Endothelial cell (in vitro differentiated cells): ENCODE measurements at regions not wholly inside any gene's neighbourhood (a gene's known extent, or its start where the extent isn't known, plus 50 kb on each side); places are given as distances from the start of the nearest gene placed in this dataset.
A peak's percentile ranks its signal among the peaks of the same experiment; 100 is the strongest.
"Not testable (repeated sequence)": the region's sequence is repeated elsewhere in the genome, so short reads cannot be mapped to it uniquely, and the experiment has no call there.

Experiments
- DNase-seq: peaks from one replicate; pipeline ENCODE4 v3.0.0; 2021; ENCODE audit warnings: low spot score
- H3K27ac Mint-ChIP-seq: one replicate; pipeline ENCODE4 v1.8.0; 2021; ENCODE audit warnings: mixed read lengths, inconsistent platforms; ENCODE audit not compliant: unreplicated experiment
- H3K27me3 Mint-ChIP-seq: one replicate; pipeline ENCODE4 v1.8.0; 2021; ENCODE audit warnings: mild to moderate bottlenecking, moderate library complexity, mixed read lengths, inconsistent platforms; ENCODE audit not compliant: unreplicated experiment
- H3K36me3 Mint-ChIP-seq: one replicate; pipeline ENCODE4 v1.8.0; 2021; ENCODE audit warnings: mild to moderate bottlenecking, low read depth, mixed read lengths, inconsistent platforms; ENCODE audit not compliant: unreplicated experiment
- H3K4me1 Mint-ChIP-seq: one replicate; pipeline ENCODE4 v1.8.0; 2021; ENCODE audit warnings: mild to moderate bottlenecking, mixed read lengths, inconsistent platforms; ENCODE audit not compliant: unreplicated experiment
- H3K4me3 Mint-ChIP-seq: one replicate; pipeline ENCODE4 v1.8.0; 2021; ENCODE audit warnings: mild to moderate bottlenecking, mixed read lengths, inconsistent platforms; ENCODE audit not compliant: unreplicated experiment
- H3K9me3 Mint-ChIP-seq: one replicate; pipeline ENCODE4 v1.8.0; 2021; ENCODE audit warnings: mixed read lengths, inconsistent platforms; ENCODE audit not compliant: unreplicated experiment
- TF ChIP-seq, protein P1 (sequence below): fragments of 200-600 bp; sonication (generic); IDR thresholded peaks from one replicate; pipeline ENCODE4 v1.5.0; 2021; ENCODE audit warnings: antibody characterized with exemption; ENCODE audit not compliant: unreplicated experiment

- Mint-ChIP-seq H3K27ac (no peak overlapping the region), H3K36me3 (no peaks in the 10 kb centered on the region), H3K4me3 (no peak overlapping the region), H3K9me3 (no peaks in the 10 kb centered on the region), H3K4me1 (no peaks in the 10 kb centered on the region), H3K27me3 (no peaks in the 10 kb centered on the region)
- DNase-seq, result no peak
- TF ChIP-seq, protein P1, sequence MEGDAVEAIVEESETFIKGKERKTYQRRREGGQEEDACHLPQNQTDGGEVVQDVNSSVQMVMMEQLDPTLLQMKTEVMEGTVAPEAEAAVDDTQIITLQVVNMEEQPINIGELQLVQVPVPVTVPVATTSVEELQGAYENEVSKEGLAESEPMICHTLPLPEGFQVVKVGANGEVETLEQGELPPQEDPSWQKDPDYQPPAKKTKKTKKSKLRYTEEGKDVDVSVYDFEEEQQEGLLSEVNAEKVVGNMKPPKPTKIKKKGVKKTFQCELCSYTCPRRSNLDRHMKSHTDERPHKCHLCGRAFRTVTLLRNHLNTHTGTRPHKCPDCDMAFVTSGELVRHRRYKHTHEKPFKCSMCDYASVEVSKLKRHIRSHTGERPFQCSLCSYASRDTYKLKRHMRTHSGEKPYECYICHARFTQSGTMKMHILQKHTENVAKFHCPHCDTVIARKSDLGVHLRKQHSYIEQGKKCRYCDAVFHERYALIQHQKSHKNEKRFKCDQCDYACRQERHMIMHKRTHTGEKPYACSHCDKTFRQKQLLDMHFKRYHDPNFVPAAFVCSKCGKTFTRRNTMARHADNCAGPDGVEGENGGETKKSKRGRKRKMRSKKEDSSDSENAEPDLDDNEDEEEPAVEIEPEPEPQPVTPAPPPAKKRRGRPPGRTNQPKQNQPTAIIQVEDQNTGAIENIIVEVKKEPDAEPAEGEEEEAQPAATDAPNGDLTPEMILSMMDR, result no peak
Measured at GRCh38 chr22:11253000-11253511, 4274.9 kb upstream of the OR11H1 start.

GRCh38 chr22:11270981-11271380 is 4257.0 kb upstream of the OR11H1 start:
- H3K4me3 Mint-ChIP-seq, H3K27ac Mint-ChIP-seq, H3K4me1 Mint-ChIP-seq, H3K36me3 Mint-ChIP-seq, DNase-seq, H3K27me3 Mint-ChIP-seq: not testable (repeated sequence)
- peaks cover 11% of the 10 kb centered on the region for H3K9me3 Mint-ChIP-seq

- Mint-ChIP-seq H3K9me3 (peaks cover 41% of the 10 kb centered on the region), H3K36me3 (peaks cover 13% of the 10 kb centered on the region), H3K4me3 (peak overlapping the region; percentile 83), H3K27ac (peak overlapping the region; percentile 67), H3K27me3 (peaks cover 14% of the 10 kb centered on the region)
- DNase-seq, H3K4me1 Mint-ChIP-seq: not testable (repeated sequence)
Measured at GRCh38 chr22:11285116-11285838, 4242.7 kb upstream of the OR11H1 start.

GRCh38 chr22:11285839-11286205 is 4242.2 kb upstream of the OR11H1 start:
- DNase-seq, H3K27ac Mint-ChIP-seq, H3K4me1 Mint-ChIP-seq, H3K4me3 Mint-ChIP-seq: not testable (repeated sequence)
- peaks cover 46% of the 10 kb centered on the region for H3K9me3 Mint-ChIP-seq
- H3K27me3 Mint-ChIP-seq, result peaks cover 14% of the 10 kb centered on the region
- peaks cover 13% of the 10 kb centered on the region for H3K36me3 Mint-ChIP-seq

GRCh38 chr22:11288246-11289220 is 4239.5 kb upstream of the OR11H1 start:
- H3K4me3 Mint-ChIP-seq, DNase-seq, H3K4me1 Mint-ChIP-seq, H3K27ac Mint-ChIP-seq: not testable (repeated sequence)
- Mint-ChIP-seq H3K36me3 (peaks cover 13% of the 10 kb centered on the region), H3K27me3 (peaks cover 14% of the 10 kb centered on the region), H3K9me3 (peaks cover 69% of the 10 kb centered on the region)

DNA sequence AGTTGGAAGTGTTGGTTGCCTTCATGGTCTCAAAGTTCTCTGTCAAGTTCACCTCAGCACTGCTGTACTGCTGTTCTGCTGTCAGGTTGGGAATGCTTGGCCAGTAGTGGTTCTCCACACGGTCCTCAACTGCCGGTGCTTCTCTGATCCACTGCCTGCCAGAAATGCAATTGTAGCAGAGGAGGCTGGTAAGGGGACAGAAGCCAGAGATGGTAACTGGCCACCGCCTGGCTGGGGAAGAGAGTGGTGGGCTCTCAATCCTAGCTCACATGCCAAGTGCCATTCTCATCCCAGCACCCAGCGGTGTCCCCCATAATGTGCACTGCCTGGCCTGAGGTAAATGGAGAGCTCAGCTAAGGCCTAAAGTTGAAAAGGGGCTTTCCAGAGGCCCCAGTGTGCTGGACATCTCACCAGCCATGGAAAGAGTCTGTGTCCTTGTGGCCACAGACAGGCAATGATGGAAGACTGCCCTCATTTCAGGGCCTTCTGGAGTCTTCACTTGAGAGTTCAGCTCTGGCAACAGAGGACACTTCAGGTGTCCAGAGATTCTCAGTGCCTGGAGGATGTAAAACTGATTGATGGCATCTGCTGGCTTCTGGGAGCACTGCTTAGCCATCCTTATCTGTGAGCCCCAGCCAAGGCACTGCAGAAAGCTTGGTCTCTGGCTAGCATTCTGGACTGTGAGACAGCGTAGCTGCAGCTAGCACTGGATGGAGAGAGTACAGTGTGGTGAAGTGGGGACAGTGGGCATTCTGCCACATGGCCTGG is 4229.7 kb upstream of the OR11H1 start:
- not testable (repeated sequence) for H3K4me3 Mint-ChIP-seq, H3K27ac Mint-ChIP-seq, H3K4me1 Mint-ChIP-seq, DNase-seq
- H3K9me3 Mint-ChIP-seq, result peaks cover 51% of the 10 kb centered on the region
- H3K27me3 Mint-ChIP-seq, result peaks cover 10% of the 10 kb centered on the region
- peaks cover 13% of the 10 kb centered on the region for H3K36me3 Mint-ChIP-seq

DNA sequence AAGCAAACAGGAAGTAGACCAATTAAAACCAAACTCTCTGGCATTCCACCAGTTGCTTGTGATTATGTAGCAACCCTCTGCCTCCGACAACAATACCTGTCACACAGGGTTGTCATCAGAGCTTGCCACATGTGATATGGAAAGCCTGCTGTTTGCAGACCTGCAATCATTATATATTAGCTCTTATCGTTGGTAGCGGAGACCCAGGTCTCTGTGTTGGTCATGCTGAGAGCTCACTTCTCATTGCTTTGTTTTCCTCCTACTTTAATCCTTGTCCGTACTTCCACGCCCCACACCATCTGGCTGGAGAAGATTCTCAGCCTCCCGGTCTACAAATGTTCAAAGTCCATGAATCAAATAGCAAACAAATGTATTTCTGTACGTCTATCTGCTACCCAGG is 4225.6 kb upstream of the OR11H1 start:
- peaks cover 79% of the 10 kb centered on the region for H3K9me3 Mint-ChIP-seq
- H3K36me3 Mint-ChIP-seq, result peaks cover 17% of the 10 kb centered on the region
- not testable (repeated sequence) for H3K27ac Mint-ChIP-seq, H3K4me3 Mint-ChIP-seq, DNase-seq, H3K4me1 Mint-ChIP-seq
- peaks cover 15% of the 10 kb centered on the region for H3K27me3 Mint-ChIP-seq

- H3K9me3 Mint-ChIP-seq, result peaks cover 79% of the 10 kb centered on the region
- peaks cover 22% of the 10 kb centered on the region for H3K36me3 Mint-ChIP-seq
- H3K4me1 Mint-ChIP-seq, H3K27ac Mint-ChIP-seq, H3K4me3 Mint-ChIP-seq, DNase-seq: not testable (repeated sequence)
- peaks cover 15% of the 10 kb centered on the region for H3K27me3 Mint-ChIP-seq
Measured at GRCh38 chr22:11302904-11303303, 4225.1 kb upstream of the OR11H1 start.

DNA sequence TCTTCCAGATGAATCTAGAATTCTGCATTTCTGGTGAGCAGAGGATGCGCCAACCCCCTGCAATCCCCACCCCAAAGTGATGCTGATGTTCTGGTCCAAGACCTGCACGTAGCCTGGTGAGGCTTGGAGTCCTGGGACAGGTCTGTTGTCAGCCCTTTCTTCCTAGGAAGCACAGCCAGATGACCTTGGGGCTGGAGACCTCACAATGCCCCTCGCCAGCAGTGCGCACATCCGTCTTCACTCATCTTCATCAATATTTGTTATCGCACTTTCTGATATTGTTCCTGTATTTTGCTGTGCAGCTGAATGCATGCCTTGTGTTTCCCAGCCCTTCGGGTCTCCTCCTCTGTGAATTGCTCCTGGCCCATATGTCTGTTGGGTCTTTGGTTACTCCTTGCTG is 4222.8 kb upstream of the OR11H1 start:
- H3K4me3 Mint-ChIP-seq, H3K4me1 Mint-ChIP-seq, H3K27ac Mint-ChIP-seq, DNase-seq: not testable (repeated sequence)
- Mint-ChIP-seq H3K9me3 (peaks cover 80% of the 10 kb centered on the region), H3K27me3 (peaks cover 27% of the 10 kb centered on the region), H3K36me3 (peaks cover 24% of the 10 kb centered on the region)

DNA sequence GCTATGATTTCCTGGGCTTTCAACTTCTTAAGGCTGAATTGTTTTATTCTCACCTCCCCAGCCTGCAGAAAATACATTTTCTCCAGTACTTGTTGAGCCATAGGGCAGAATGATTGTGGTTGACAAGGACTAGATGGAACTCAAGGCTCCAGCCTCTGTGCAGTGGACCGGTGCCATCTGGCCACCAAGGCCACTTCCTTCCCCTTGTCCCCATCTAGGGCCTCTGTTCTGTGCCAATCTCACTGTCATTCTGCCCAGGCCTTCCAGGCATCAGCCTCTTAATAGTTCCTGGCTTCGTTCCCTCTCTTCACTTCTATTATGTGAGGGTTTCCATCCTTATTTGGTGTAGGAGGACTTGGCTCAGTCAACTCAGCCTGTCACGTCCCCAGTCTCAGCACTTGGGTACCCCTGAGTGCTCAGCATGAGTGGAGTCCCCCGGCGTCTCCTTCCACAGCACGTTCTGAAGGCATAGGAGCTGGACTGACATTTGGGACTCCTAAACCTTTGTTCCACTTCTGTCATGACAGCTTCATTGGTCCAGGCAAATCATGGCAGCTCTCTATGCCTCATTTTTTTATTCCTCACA is 4221.0 kb upstream of the OR11H1 start:
- not testable (repeated sequence) for H3K27ac Mint-ChIP-seq, H3K4me1 Mint-ChIP-seq, DNase-seq, H3K4me3 Mint-ChIP-seq
- peaks cover 25% of the 10 kb centered on the region for H3K27me3 Mint-ChIP-seq
- H3K9me3 Mint-ChIP-seq, result peaks cover 87% of the 10 kb centered on the region
- H3K36me3 Mint-ChIP-seq, result peaks cover 32% of the 10 kb centered on the region
